ENCODE measurements at regions not wholly inside any gene's neighbourhood (a gene's known extent, or its start where the extent isn't known, plus 50 kb on each side); places are given as distances from the start of the nearest gene placed in this dataset.

DNA sequence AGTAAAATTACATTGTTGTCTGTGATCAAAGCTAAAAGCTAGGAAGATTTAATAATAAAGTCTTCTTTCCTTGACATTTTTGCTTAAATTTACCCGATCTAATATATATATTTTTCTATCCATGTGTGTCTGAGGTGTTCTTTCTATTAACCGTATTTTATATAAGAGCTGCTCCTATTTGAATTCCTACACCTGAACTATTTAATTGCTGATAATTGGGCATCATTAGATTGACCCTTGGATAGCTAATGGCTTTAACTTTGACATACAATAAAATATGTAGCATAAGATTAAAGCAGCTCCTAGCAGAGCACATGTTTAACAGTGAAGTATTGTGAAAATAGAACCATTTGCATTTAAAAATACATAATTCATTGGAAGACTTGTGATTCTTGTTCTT is 792.7 kb downstream of the MAT2B start:
- TF ChIP-seq, protein P1, sequence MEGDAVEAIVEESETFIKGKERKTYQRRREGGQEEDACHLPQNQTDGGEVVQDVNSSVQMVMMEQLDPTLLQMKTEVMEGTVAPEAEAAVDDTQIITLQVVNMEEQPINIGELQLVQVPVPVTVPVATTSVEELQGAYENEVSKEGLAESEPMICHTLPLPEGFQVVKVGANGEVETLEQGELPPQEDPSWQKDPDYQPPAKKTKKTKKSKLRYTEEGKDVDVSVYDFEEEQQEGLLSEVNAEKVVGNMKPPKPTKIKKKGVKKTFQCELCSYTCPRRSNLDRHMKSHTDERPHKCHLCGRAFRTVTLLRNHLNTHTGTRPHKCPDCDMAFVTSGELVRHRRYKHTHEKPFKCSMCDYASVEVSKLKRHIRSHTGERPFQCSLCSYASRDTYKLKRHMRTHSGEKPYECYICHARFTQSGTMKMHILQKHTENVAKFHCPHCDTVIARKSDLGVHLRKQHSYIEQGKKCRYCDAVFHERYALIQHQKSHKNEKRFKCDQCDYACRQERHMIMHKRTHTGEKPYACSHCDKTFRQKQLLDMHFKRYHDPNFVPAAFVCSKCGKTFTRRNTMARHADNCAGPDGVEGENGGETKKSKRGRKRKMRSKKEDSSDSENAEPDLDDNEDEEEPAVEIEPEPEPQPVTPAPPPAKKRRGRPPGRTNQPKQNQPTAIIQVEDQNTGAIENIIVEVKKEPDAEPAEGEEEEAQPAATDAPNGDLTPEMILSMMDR (IDR thresholded peaks at IDR 0.05) = no peak
- TF ChIP-seq POLR2A (IDR thresholded peaks at IDR 0.05) = no peak

Data from thyroid gland (tissue), 4 donors.